ENCODE measurements at regions not wholly inside any gene's neighbourhood (a gene's known extent, or its start where the extent isn't known, plus 50 kb on each side); places are given as distances from the start of the nearest gene placed in this dataset.

GRCh38 chr4:79258614-79259176 is 67.2 kb downstream of the NAA11 start:
- no peak for DNase-seq
- WGBS (ENCODE audit: insufficient coverage) = 100% methylated on average over 2 of the region's 2 CpGs
- no peaks in the 10 kb centered on the region for H3K27me3 ChIP-seq (replicated peaks in 1 of 4; ENCODE audit: control extremely low read depth in 1 of 4, control insufficient read depth in 3 of 4, insufficient read depth in 4 of 4, low read length in 3 of 4)
- Mint-ChIP-seq H3K4me1 (no peaks in the 10 kb centered on the region), H3K27ac (no peak overlapping the region), H3K4me3 (no peak overlapping the region), H3K27me3 (peaks cover 3% of the 10 kb centered on the region), H3K9me3 (ENCODE audit: insufficient read depth) (no peaks in the 10 kb centered on the region)
- intact Hi-C loops (cut with micrococcal nuclease) = no loop called here
- H3K9me3 ChIP-seq (ENCODE audit: control extremely low read depth in 1 of 3, control insufficient read depth in 2 of 3, insufficient read depth in 1 of 3, low read length in 2 of 3) = peaks cover 0 to 17% (median 0%) of the 10 kb centered on the region in 3 donors
- no peaks in the 10 kb centered on the region for H3K4me1 ChIP-seq (ENCODE audit: control insufficient read depth in 2 of 2, insufficient read depth in 2 of 2, low read length in 2 of 2)
- POLR2A ChIA-PET = no interaction called here
- ATAC-seq (ENCODE audit: low read depth) = no peak
- no peak overlapping the region for H2AFZ ChIP-seq (ENCODE audit: insufficient read depth, low read depth, low read length, poor library complexity, severe bottlenecking)
- CTCF ChIA-PET = no interaction called here
- H3K4me2 ChIP-seq (replicated peaks; ENCODE audit: low read depth, low read length, poor library complexity, severe bottlenecking) = no peak overlapping the region
- H4K20me1 ChIP-seq (ENCODE audit: control insufficient read depth, insufficient read depth, low read length, poor library complexity, severe bottlenecking) = no peaks in the 10 kb centered on the region
- no peaks in the 10 kb centered on the region for H3K36me3 ChIP-seq (replicated peaks in 1 of 2; ENCODE audit: control extremely low read depth in 1 of 2, control insufficient read depth in 1 of 2, extremely low read depth in 1 of 2, insufficient read depth in 2 of 2, low read length in 1 of 2)
- no peak overlapping the region for H3K9ac ChIP-seq (ENCODE audit: low read length)
- H3K4me3 ChIP-seq (ENCODE audit: control extremely low read depth in 1 of 5, extremely low read depth in 1 of 5, insufficient read depth in 1 of 5, low read depth in 2 of 5, low read length in 4 of 5) = no peak overlapping the region
- TF ChIP-seq CTCF (IDR thresholded peaks at IDR 0.05) (no peak), EZH2 (IDR thresholded peaks at IDR 0.05; ENCODE audit: borderline replicate concordance, insufficient read depth, low read depth, low read length, poor library complexity, severe bottlenecking) (no peak)
- H3K27ac ChIP-seq (ENCODE audit: low read length in 2 of 2) = no peak overlapping the region
- no peaks in the 10 kb centered on the region for H3K79me2 ChIP-seq (ENCODE audit: control insufficient read depth, insufficient read depth, low read length)

GRCh38 chr4:79257953-79258613 is 67.8 kb downstream of the NAA11 start:
- H3K36me3 ChIP-seq (replicated peaks in 1 of 2; ENCODE audit: control extremely low read depth in 1 of 2, control insufficient read depth in 1 of 2, extremely low read depth in 1 of 2, insufficient read depth in 2 of 2, low read length in 1 of 2) = no peaks in the 10 kb centered on the region
- no peaks in the 10 kb centered on the region for H4K20me1 ChIP-seq (ENCODE audit: control insufficient read depth, insufficient read depth, low read length, poor library complexity, severe bottlenecking)
- peaks cover 0 to 17% (median 0%) of the 10 kb centered on the region in 3 donors for H3K9me3 ChIP-seq (ENCODE audit: control extremely low read depth in 1 of 3, control insufficient read depth in 2 of 3, insufficient read depth in 1 of 3, low read length in 2 of 3)
- no peaks in the 10 kb centered on the region for H3K27me3 ChIP-seq (replicated peaks in 1 of 4; ENCODE audit: control extremely low read depth in 1 of 4, control insufficient read depth in 3 of 4, insufficient read depth in 4 of 4, low read length in 3 of 4)
- POLR2A ChIA-PET = no interaction called here
- no peak overlapping the region for H3K4me3 ChIP-seq (ENCODE audit: control extremely low read depth in 1 of 5, extremely low read depth in 1 of 5, insufficient read depth in 1 of 5, low read depth in 2 of 5, low read length in 4 of 5)
- H3K4me1 Mint-ChIP-seq = no peaks in the 10 kb centered on the region
- CTCF ChIA-PET = no interaction called here
- WGBS (ENCODE audit: insufficient coverage) = 92% methylated on average over 5 of the region's 5 CpGs
- no peaks in the 10 kb centered on the region for H3K9me3 Mint-ChIP-seq (ENCODE audit: insufficient read depth)
- DNase-seq (no peak), ATAC-seq (ENCODE audit: low read depth) (no peak)
- no peak overlapping the region for H3K4me3 Mint-ChIP-seq
- intact Hi-C loops (cut with micrococcal nuclease) = no loop called here
- H3K27ac Mint-ChIP-seq = no peak overlapping the region
- H3K4me2 ChIP-seq (replicated peaks; ENCODE audit: low read depth, low read length, poor library complexity, severe bottlenecking) = no peak overlapping the region
- H3K9ac ChIP-seq (ENCODE audit: low read length) = no peak overlapping the region
- no peak overlapping the region for H3K27ac ChIP-seq (ENCODE audit: low read length in 2 of 2)
- peaks cover 3% of the 10 kb centered on the region for H3K27me3 Mint-ChIP-seq
- no peaks in the 10 kb centered on the region for H3K4me1 ChIP-seq (ENCODE audit: control insufficient read depth in 2 of 2, insufficient read depth in 2 of 2, low read length in 2 of 2)
- H2AFZ ChIP-seq (ENCODE audit: insufficient read depth, low read depth, low read length, poor library complexity, severe bottlenecking) = no peak overlapping the region
- TF ChIP-seq CTCF (IDR thresholded peaks at IDR 0.05) (no peak), EZH2 (IDR thresholded peaks at IDR 0.05; ENCODE audit: borderline replicate concordance, insufficient read depth, low read depth, low read length, poor library complexity, severe bottlenecking) (no peak)
- H3K79me2 ChIP-seq (ENCODE audit: control insufficient read depth, insufficient read depth, low read length) = no peaks in the 10 kb centered on the region
